ENCODE measurements at regions not wholly inside any gene's neighbourhood (a gene's known extent, or its start where the extent isn't known, plus 50 kb on each side); places are given as distances from the start of the nearest gene placed in this dataset.

DNA sequence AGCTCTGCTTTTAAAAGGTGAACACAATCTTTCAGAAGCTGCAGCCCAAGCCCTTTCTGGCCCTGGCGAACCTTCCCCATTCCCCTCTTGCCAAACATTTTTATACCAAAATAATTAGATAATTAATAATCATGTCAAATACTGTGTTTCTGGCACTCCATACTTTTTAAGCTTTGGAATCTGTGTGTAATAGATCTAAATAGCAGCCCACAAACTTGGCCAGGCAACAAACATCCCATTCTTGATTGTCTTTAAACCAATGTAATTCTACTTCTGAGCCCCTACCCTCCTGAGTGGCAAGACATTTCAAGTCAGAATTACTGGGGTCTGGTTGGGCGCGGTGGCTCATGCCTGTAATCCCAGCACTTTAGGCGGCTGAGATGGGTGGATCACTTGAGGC lies 137.7 kb downstream of the NAV1 start:
- TF ChIP-seq, protein P1, sequence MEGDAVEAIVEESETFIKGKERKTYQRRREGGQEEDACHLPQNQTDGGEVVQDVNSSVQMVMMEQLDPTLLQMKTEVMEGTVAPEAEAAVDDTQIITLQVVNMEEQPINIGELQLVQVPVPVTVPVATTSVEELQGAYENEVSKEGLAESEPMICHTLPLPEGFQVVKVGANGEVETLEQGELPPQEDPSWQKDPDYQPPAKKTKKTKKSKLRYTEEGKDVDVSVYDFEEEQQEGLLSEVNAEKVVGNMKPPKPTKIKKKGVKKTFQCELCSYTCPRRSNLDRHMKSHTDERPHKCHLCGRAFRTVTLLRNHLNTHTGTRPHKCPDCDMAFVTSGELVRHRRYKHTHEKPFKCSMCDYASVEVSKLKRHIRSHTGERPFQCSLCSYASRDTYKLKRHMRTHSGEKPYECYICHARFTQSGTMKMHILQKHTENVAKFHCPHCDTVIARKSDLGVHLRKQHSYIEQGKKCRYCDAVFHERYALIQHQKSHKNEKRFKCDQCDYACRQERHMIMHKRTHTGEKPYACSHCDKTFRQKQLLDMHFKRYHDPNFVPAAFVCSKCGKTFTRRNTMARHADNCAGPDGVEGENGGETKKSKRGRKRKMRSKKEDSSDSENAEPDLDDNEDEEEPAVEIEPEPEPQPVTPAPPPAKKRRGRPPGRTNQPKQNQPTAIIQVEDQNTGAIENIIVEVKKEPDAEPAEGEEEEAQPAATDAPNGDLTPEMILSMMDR (IDR thresholded peaks at IDR 0.05): no peak
- TF ChIP-seq POLR2AphosphoS5 (IDR thresholded peaks at IDR 0.05) (no peak), POLR2A (IDR thresholded peaks at IDR 0.05) (no peak)
